ENCODE measurements at regions not wholly inside any gene's neighbourhood (a gene's known extent, or its start where the extent isn't known, plus 50 kb on each side); places are given as distances from the start of the nearest gene placed in this dataset.
A peak's percentile ranks its signal among the peaks of the same experiment; 100 is the strongest.

DNA sequence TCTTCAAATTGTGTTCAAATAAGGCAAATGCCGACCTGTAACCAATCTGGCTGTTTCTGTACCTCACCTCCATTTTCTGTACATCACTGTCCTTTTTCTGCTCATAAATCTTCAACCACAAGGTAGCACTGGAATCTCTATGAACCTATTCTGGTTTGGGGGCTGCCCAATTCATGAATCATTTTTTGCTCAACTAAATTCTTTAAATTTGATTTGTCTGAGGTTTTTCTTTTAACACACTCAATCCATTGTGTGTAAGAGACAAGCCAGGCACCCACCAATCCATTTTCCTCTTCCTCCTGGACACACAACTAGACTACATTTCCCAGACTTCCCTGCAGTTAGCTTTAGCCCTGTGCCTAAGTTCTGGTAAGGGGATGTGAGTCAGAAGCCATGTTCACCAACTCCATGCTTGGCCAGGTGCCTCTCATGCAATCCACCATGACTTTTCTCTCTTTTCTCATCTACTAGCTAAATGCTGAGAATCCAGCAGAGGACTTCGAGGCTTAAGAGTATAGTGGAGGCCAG is 193.2 kb upstream of the KLF3 start:
- Histone ChIP-seq H3K4ac (replicated peaks; ENCODE audit: insufficient read length, low read depth, low read length) (no peak overlapping the region), H3K18ac (ENCODE audit: extremely low read depth, low read length) (no peak overlapping the region), H3K9me3 (ENCODE audit: insufficient read depth in 2 of 2, low read depth in 1 of 2, low read length in 1 of 2) (peaks cover 7 to 12% of the 10 kb centered on the region in 2 experiments; a peak in 3 of 4 replicates), H3K4me2 (ENCODE audit: insufficient read depth in 1 of 2, low read depth in 2 of 2, low read length in 2 of 2) (no peak overlapping the region), H3K23ac (ENCODE audit: insufficient read length) (no peak overlapping the region), H4K20me1 (replicated peaks in 1 of 2; ENCODE audit: control insufficient read depth in 1 of 2, insufficient read depth in 2 of 2, low read length in 2 of 2) (no peaks in the 10 kb centered on the region), H3K14ac (ENCODE audit: insufficient read length) (no peak overlapping the region), H2BK15ac (ENCODE audit: low read length) (no peak overlapping the region), H4K91ac (replicated peaks; ENCODE audit: insufficient read length, low read length) (no peak overlapping the region), H3K9ac (replicated peaks in 1 of 4; ENCODE audit: extremely low read depth in 1 of 4, low read depth in 3 of 4, low read length in 3 of 4) (no peak overlapping the region), H3K4me1 (replicated peaks in 1 of 4; ENCODE audit: control insufficient read depth in 3 of 4, insufficient read depth in 4 of 4, low read length in 3 of 4) (no peaks in the 10 kb centered on the region), H3K56ac (replicated peaks; ENCODE audit: insufficient read length, low read depth, low read length) (no peak overlapping the region), H2AK5ac (ENCODE audit: low read depth, low read length) (no peak overlapping the region), H2BK120ac (replicated peaks; ENCODE audit: low read depth, low read length) (no peak overlapping the region), H3K36me3 (ENCODE audit: control insufficient read depth in 2 of 4, insufficient read depth in 4 of 4, low read length in 3 of 4) (no peaks in the 10 kb centered on the region), H2BK20ac (ENCODE audit: low read length) (no peak overlapping the region), H3K27ac (ENCODE audit: low read depth, low read length) (no peak overlapping the region), H2BK5ac (ENCODE audit: low read depth, low read length) (no peak overlapping the region), H4K8ac (ENCODE audit: extremely low read depth, insufficient read depth, low read length) (no peak overlapping the region), H3K23me2 (ENCODE audit: low read depth, low read length) (no peaks in the 10 kb centered on the region), H2AFZ (ENCODE audit: low read length) (peak overlapping the region; percentile 25; the same call in 1 of the 2 replicates), H3K79me1 (ENCODE audit: low read depth, low read length) (no peaks in the 10 kb centered on the region), H3K79me2 (ENCODE audit: control insufficient read depth in 1 of 2, insufficient read depth in 2 of 2, low read length in 2 of 2) (no peaks in the 10 kb centered on the region), H3K27me3 (replicated peaks in 1 of 4; ENCODE audit: control insufficient read depth in 3 of 4, extremely low read depth in 1 of 4, insufficient read depth in 3 of 4, low read length in 3 of 4) (no peaks in the 10 kb centered on the region), H4K5ac (ENCODE audit: insufficient read length, low read depth, low read length) (no peak overlapping the region), H3K4me3 (ENCODE audit: extremely low read depth in 1 of 4, insufficient read depth in 2 of 4, low read depth in 3 of 4, low read length in 4 of 4) (no peak overlapping the region), H2BK12ac (ENCODE audit: low read depth, low read length) (no peak overlapping the region)
- no peak for DNase-seq (ENCODE audit: low read depth in 1 of 2, low spot score in 2 of 2)
- WGBS, 2 experiments (ENCODE audit: extremely low coverage in 1 of 2, insufficient coverage in 1 of 2, insufficient read length in 1 of 2, insufficient replicate concordance in 2 of 2, low coverage in 1 of 2, low lambda C conversion rate in 2 of 2, missing lambda C conversion rate in 1 of 2), result 94% methylated on average over 2 of the region's 2 CpGs; no CpG with 5 or more reads in 1 of the 2 experiments
- FAIRE-seq, result no peak
- POLR2A ChIA-PET (ENCODE audit: partially characterized antibody), result no interaction called here
- CTCF ChIA-PET (ENCODE audit: partially characterized antibody), result interaction anchor here (0.6 kb wide), 2 partner anchors 242 to 1036 kb away, joined by 3 to 4 read pairs; no protein-coding TSS in a partner anchor
- no peak for TF ChIP-seq ZNF274 (IDR thresholded peaks at IDR 0.05; ENCODE audit: borderline replicate concordance, extremely low read depth, low read length)
- TF ChIP-seq CBX5 (IDR thresholded peaks at IDR 0.05; ENCODE audit: low read depth, low read length), result no peak
- no peak for TF ChIP-seq POLR2AphosphoS5 (IDR thresholded peaks at IDR 0.05; ENCODE audit: low read depth, low read length)
- TF ChIP-seq RXRA (IDR thresholded peaks at IDR 0.05; ENCODE audit: insufficient read depth, low read depth, low read length), result no peak
- TF ChIP-seq NANOG (IDR thresholded peaks at IDR 0.05; ENCODE audit: insufficient read depth, low read depth, low read length, poor library complexity, severe bottlenecking), result no peak
- TF ChIP-seq EP300 (IDR thresholded peaks at IDR 0.05; ENCODE audit: borderline replicate concordance in 1 of 2, low read depth in 2 of 2, low read length in 2 of 2), result no peak
- TF ChIP-seq, protein P1, sequence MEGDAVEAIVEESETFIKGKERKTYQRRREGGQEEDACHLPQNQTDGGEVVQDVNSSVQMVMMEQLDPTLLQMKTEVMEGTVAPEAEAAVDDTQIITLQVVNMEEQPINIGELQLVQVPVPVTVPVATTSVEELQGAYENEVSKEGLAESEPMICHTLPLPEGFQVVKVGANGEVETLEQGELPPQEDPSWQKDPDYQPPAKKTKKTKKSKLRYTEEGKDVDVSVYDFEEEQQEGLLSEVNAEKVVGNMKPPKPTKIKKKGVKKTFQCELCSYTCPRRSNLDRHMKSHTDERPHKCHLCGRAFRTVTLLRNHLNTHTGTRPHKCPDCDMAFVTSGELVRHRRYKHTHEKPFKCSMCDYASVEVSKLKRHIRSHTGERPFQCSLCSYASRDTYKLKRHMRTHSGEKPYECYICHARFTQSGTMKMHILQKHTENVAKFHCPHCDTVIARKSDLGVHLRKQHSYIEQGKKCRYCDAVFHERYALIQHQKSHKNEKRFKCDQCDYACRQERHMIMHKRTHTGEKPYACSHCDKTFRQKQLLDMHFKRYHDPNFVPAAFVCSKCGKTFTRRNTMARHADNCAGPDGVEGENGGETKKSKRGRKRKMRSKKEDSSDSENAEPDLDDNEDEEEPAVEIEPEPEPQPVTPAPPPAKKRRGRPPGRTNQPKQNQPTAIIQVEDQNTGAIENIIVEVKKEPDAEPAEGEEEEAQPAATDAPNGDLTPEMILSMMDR (IDR thresholded peaks at IDR 0.05; ENCODE audit: control extremely low read depth in 1 of 3, insufficient read depth in 1 of 3, low read depth in 1 of 3, low read length in 3 of 3), result no peak
- TF ChIP-seq PHF8 (conservative IDR thresholded peaks at IDR 0.05; ENCODE audit: low read depth, low read length), result no peak
- TF ChIP-seq, protein P2, sequence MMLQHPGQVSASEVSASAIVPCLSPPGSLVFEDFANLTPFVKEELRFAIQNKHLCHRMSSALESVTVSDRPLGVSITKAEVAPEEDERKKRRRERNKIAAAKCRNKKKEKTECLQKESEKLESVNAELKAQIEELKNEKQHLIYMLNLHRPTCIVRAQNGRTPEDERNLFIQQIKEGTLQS (IDR thresholded peaks at IDR 0.05; ENCODE audit: insufficient read depth, low read depth, low read length), result no peak
- no peak for TF ChIP-seq JUN (IDR thresholded peaks at IDR 0.05; ENCODE audit: low read depth, low read length)
